PC-9 (cell line): ENCODE measurements at regions not wholly inside any gene's neighbourhood (a gene's known extent, or its start where the extent isn't known, plus 50 kb on each side); places are given as distances from the start of the nearest gene placed in this dataset.

Experiments used
- BruUV-seq: library from RNA; stranded (reverse); fragments of 400-500 nt; replicated peaks from 2 replicates; lab custom pipeline; 2021; lab: Mats Ljungman, UMichigan
- CTCF ChIA-PET: fragments of 300-600 bp; sonication (Branson Sonifier 250); formaldehyde crosslinking; loops from one replicate; lab custom pipeline; 2022; ENCODE audit warnings: antibody characterized with exemption; lab: Charles Lee
- POLR2A ChIA-PET: fragments of 300-600 bp; sonication (Branson Sonifier 250); formaldehyde crosslinking; loops from one replicate; lab custom pipeline; 2022; ENCODE audit warnings: antibody characterized with exemption; ENCODE audit not compliant: unreplicated experiment; lab: Charles Lee
- DNase-seq, 2 experiments: peaks; one replicate each; pipeline versions ENCODE4 v3.0.0 to v3.0.0-alpha.2; 2015 to 2022; ENCODE audit warnings: mixed read lengths in 1 of 2
- H2AFZ ChIP-seq: fragments of 200-600 bp; sonication (generic); 2 replicates; pipeline ENCODE4 v1.8.1; 2017; ENCODE audit warnings: antibody characterized with exemption
- H3F3A ChIP-seq: fragments of 200-600 bp; sonication (generic); 2 replicates; pipeline ENCODE4 v1.8.1; 2017; ENCODE audit warnings: antibody characterized with exemption, mild to moderate bottlenecking, low read depth; ENCODE audit not compliant: insufficient read depth
- H3K27ac ChIP-seq: fragments of 200-600 bp; sonication (generic); 2 replicates; pipeline ENCODE4 v1.6.1; 2016; ENCODE audit warnings: mixed run types
- H3K27me3 ChIP-seq: fragments of 200-600 bp; sonication (generic); 2 replicates; pipeline ENCODE4 v1.6.1; 2016; ENCODE audit warnings: low read depth, mixed run types; ENCODE audit not compliant: insufficient read depth
- H3K36me3 ChIP-seq: fragments of 200-600 bp; sonication (generic); 2 replicates; pipeline ENCODE4 v1.6.1; 2016; ENCODE audit warnings: low read depth, mixed run types
- H3K4me1 ChIP-seq: fragments of 200-600 bp; sonication (generic); replicated peaks from 2 replicates; pipeline ENCODE4 v1.6.1; 2016; ENCODE audit warnings: mixed run types; ENCODE audit not compliant: insufficient read depth
- H3K4me2 ChIP-seq: fragments of 200-600 bp; sonication (generic); 2 replicates; pipeline ENCODE4 v1.6.1; 2017; ENCODE audit warnings: mixed run types
- H3K4me3 ChIP-seq: fragments of 200-600 bp; sonication (generic); 2 replicates; pipeline ENCODE4 v1.6.1; 2016; ENCODE audit warnings: mixed run types
- H3K79me2 ChIP-seq: fragments of 200-600 bp; sonication (generic); 2 replicates; pipeline ENCODE4 v1.6.1; 2017; ENCODE audit warnings: low read depth, mixed run types
- H3K9me2 ChIP-seq: fragments of 200-600 bp; sonication (generic); 2 replicates; pipeline ENCODE4 v1.8.1; 2017; ENCODE audit warnings: mild to moderate bottlenecking; ENCODE audit not compliant: insufficient read depth
- H3K9me3 ChIP-seq: fragments of 200-600 bp; sonication (generic); 2 replicates; pipeline ENCODE4 v1.8.1; 2016; ENCODE audit warnings: low read depth; ENCODE audit not compliant: insufficient read depth
- H4K20me1 ChIP-seq: fragments of 200-600 bp; sonication (generic); 2 replicates; pipeline ENCODE4 v1.8.1; 2017; ENCODE audit not compliant: insufficient read depth
- EZH2 ChIP-seq: fragments of 200-600 bp; sonication (generic); IDR thresholded peaks from 2 replicates; pipeline ENCODE4 v1.8.0; 2017; ENCODE audit warnings: antibody characterized with exemption, low read depth
- intact Hi-C: fragments of 100-400 bp; cut with micrococcal nuclease; formaldehyde crosslinking; loops from one replicate; pipeline ENCODE4 v1.10.0; 2022; ENCODE audit not compliant: unreplicated experiment
- TF ChIP-seq, protein P1 (sequence below): fragments of 200-600 bp; sonication (generic); conservative IDR thresholded peaks from 2 replicates; pipeline ENCODE4 v1.6.1; 2017; ENCODE audit warnings: mixed run types, antibody characterized with exemption, mild to moderate bottlenecking, moderate library complexity

DNA sequence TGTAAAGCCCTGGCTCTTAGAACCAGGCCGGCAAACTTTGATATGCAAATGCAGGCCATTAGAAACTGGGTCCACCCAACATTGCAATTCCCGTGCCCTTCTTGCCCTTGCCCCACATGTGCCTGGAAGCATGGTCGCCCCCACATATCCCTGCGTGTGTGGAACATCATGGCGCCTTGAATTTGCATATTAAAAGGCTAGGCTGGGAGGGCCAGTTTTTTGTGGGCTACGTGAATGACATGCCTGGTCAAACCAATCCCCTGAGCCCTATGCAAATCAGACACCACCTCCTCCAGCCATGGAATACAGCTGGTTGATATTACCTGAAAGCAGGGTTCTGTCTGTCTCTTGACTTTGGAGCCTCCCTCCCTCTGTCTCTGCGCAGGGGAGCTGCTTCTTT, 58.7 kb upstream of the ARHGEF26 start:
- Histone ChIP-seq H3K27ac (no peak overlapping the region), H4K20me1 (no peaks in the 10 kb centered on the region), H3K79me2 (no peaks in the 10 kb centered on the region), H3K9me2 (no peaks in the 10 kb centered on the region), H3K9me3 (no peaks in the 10 kb centered on the region), H3K27me3 (no peaks in the 10 kb centered on the region), H3F3A (no peaks in the 10 kb centered on the region), H3K36me3 (no peaks in the 10 kb centered on the region), H2AFZ (no peak overlapping the region), H3K4me2 (no peak overlapping the region), H3K4me1 (no peaks in the 10 kb centered on the region), H3K4me3 (no peak overlapping the region)
- no TSS peak for BruUV-seq
- intact Hi-C loops = no loop called here
- ChIA-PET POLR2A (no interaction called here), CTCF (interaction anchor here (0.6 kb wide), 1 partner anchor 61 kb away, joined by 3 read pairs; no protein-coding TSS in a partner anchor)
- DNase-seq = no peak
- TF ChIP-seq, protein P1, sequence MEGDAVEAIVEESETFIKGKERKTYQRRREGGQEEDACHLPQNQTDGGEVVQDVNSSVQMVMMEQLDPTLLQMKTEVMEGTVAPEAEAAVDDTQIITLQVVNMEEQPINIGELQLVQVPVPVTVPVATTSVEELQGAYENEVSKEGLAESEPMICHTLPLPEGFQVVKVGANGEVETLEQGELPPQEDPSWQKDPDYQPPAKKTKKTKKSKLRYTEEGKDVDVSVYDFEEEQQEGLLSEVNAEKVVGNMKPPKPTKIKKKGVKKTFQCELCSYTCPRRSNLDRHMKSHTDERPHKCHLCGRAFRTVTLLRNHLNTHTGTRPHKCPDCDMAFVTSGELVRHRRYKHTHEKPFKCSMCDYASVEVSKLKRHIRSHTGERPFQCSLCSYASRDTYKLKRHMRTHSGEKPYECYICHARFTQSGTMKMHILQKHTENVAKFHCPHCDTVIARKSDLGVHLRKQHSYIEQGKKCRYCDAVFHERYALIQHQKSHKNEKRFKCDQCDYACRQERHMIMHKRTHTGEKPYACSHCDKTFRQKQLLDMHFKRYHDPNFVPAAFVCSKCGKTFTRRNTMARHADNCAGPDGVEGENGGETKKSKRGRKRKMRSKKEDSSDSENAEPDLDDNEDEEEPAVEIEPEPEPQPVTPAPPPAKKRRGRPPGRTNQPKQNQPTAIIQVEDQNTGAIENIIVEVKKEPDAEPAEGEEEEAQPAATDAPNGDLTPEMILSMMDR = no peak
- no peak for TF ChIP-seq EZH2

DNA sequence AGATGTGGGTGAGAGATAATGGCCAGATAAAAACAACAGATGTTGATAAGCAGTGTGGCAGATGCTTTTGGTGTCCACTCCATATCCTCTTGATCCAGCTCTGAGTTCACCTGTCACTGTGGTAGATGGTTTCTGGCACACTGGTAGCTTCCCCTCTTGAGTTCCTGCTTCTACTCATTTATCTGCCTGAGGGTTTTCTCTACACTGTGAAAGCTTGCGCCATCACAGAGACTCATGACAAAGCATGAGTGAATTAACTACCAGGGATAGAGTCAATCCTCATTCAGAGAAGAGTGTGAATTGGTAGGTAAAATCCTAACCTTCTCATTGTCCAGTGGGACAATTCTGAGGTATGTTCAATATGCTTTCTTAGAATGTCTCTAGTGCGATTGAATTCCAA, 50.0 kb upstream of the ARHGEF26 start:
- intact Hi-C loops = no loop called here
- no peaks in the 10 kb centered on the region for H3K36me3 ChIP-seq
- no peaks in the 10 kb centered on the region for H4K20me1 ChIP-seq
- no peak for DNase-seq
- H3K79me2 ChIP-seq = no peaks in the 10 kb centered on the region
- no peak overlapping the region for H3K27ac ChIP-seq
- H2AFZ ChIP-seq = no peak overlapping the region
- no peaks in the 10 kb centered on the region for H3K9me3 ChIP-seq
- ChIA-PET CTCF (no interaction called here), POLR2A (no interaction called here)
- no peak overlapping the region for H3K4me3 ChIP-seq
- no TSS peak for BruUV-seq
- H3K27me3 ChIP-seq = no peaks in the 10 kb centered on the region
- no peaks in the 10 kb centered on the region for H3F3A ChIP-seq
- TF ChIP-seq, protein P1 = no peak
- no peak for TF ChIP-seq EZH2
- H3K9me2 ChIP-seq = no peaks in the 10 kb centered on the region
- no peaks in the 10 kb centered on the region for H3K4me1 ChIP-seq
- no peak overlapping the region for H3K4me2 ChIP-seq
